ENCODE measurements at regions not wholly inside any gene's neighbourhood (a gene's known extent, or its start where the extent isn't known, plus 50 kb on each side); places are given as distances from the start of the nearest gene placed in this dataset.

DNA sequence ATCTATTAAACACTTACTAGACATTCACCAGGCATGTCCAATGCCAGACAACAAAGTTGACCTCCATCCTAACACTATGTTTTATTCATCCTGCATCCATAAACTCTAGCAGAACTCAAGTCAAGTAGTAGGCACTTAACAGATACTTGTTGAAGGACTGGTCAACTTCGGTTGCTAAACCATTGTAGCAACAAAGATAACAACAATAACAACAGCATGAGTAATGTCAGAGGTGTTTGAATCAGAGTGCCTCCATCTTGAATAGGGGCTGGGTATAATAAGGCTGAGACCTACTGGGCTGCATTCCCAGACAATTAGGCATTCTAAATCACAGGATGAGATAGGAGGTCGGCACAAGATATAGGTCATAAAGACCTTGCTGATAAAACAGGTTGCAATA, 180.5 kb upstream of the ZNF462 start:
- DNase-seq: no peak

DNA sequence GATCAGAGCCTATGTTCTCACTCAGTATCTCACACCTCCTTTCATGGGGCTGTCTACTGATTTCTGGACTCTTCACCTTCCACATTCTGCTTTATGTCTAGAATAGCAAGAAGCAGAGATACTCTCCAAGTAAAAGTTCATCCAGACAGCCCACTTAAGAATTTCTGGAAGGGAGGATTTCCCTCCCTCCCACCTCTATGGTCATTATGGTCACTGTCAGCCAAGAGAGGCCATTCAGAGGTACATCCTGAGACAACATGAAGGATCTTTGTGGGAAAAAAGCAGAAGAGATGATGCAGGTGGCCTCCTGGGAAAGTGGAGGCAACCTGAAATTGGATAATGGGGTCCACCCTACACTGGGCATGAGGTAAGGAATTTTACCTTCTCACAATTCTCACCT, 179.5 kb upstream of the ZNF462 start:
- DNase-seq: no peak

DNA sequence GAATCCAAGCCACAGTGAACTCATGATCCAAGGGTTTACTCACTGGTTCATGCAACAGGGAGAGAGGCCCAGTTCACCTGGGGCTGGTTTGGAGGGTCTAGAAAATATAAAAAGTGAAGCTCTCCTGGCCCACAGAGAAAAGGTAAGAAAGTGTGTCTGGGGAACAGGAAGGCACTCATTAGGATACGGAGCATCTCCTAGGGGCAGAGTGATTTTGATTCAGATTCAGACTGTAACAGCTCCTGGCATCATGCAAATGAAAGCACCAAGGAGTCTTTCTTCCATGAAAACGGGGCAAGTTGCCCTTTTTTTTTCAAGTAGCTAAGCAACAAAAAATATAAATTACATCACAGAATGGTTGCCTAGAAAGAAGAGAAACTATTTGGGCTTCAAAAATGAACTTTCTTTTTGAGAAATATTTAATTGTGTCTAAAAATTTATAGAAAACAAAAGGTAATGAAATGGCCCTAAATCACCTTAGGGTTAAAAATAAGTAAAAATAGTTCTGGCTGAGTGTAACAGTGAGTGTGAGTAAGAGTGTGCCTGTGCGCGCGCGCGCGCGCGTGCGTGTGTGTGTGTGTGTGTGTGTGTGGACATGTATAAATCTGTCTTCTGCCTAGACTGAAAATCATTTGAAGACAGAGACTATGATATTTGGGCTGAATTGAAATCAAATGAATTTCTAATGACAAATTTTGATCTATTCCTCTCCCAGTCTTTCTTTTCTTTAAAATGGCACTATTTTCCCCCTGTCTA, 177.8 kb upstream of the ZNF462 start:
- no peak for DNase-seq

DNA sequence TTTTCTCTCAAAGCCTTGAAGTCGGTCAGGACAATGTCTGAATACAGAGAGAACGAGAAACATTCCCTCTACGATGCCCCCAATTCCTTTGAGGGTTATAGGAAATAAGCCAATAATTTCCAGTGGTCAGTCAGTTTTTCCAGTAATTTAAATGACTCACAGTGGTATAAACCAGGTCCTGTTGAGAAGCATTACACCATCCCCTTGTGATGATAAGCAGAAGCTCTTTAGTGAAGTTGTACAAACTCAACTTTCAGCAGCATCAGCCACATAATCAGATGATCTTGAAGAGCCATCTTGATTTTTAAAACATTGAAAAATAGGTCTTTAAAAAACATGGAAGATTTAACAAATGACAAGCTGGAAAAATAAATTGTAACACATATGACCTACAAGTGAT, 173.9 kb upstream of the ZNF462 start:
- peak; percentile 64 for DNase-seq

DNA sequence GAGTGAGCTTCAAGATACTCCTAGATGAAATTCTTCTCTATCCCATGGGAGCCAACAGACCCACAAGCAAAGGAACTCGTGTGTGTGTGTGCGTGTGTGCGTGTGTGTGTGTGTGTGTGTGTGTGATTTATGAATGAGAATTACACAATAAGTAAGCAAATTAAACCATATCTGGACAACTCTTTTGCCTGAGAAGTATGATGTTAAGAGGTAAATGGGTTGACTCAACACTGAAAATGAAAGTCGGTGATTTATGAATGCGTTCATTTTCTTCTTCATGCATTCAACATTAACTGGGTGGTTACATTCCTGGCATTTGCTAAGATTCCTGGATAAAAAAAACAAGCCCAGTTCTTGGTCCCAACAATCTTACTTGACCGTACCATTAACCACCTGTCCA, 171.3 kb upstream of the ZNF462 start:
- peak; percentile 56 for DNase-seq

DNA sequence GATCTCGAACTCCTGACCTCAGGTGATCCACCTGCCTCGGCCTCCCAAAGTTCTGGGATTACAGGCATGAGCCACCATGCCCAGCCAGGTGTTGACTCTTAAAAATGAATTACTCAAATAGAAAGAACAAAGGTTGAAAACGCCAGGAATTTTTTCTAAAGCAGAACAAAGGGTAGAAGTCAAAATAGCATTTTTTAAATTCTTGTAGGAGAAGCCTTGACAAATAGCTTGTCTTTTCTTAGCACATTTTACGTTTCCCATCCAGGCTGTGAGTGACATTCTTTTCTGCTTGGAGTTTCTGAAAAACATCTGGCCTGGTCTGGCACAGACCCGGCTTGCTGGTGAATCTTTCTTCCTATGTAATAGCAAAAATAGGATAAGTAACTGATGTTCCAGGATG, 169.4 kb upstream of the ZNF462 start:
- DNase-seq: peak; percentile 70

DNA sequence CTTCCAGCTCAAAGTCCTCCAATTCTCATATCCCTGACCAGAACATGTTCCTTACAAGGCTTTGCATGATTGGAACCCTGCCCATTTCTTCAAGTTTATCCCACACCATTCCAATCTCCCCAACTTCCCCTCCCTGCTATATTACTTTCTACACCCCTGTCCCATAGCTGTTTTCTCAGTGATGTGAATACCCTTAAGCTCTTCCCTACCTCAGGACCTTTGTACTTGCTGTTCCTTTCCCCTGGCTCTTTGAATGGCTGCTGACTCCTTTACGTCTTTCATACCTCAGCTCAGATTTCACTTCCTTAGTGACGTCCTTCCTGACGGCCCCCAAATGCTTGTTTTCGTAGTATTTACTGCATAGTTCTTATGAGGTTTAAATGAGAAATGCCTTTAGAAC, 166.2 kb upstream of the ZNF462 start:
- DNase-seq: no peak

DNA sequence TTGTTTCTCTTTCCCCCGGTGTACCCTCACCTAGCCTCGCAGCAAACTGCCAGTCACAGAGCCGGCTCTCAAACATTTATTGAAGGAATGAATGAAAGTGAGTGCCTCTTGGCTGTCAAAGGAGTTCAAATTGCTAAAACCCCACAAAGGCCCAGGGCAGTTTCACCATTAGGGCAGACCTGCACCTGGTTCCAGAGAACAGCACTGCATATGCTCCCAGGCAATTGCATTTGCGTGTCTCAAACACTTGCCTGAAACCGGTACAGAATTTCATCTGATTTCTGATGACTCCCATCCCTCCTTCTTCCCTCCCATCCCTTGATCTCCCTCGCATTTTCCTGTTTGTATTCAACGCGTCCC, 165.6 kb upstream of the ZNF462 start:
- no peak for DNase-seq

DNA sequence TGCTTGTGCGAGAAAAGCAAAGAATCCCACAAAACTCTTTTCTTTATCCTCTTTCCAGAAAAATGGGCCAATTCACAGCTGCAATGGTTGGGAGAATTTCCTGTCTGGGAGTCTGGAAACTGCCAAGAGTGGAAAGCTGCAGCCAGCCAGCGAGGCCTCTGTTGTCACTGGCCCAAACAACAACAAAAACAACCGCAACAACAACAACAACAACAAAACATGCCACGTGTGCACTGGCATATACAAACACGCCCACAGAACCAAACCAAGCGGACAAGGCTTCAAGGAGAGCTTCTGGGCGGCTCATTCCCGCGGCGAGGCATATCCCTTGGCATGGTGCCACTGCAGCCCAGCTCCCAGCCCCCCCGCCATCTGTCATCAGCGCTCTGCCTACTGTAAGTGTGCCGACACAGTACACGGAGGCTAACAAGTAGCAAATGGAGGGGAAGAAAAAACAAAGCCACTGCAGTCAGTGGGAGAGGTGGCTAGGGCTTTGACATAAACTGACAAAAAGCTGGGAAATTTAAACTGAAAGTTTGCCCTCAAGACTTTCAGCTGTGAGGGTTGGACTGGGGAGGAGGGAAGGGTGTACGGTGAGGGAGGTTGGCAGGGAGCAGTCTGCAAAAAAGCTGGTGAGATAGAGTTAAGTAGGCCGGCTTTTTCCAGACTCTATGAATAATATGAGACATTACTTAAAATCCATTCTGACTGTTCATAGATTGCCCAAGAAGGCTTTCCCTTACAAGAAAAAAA, 165.0 kb upstream of the ZNF462 start:
- DNase-seq: peak; percentile 85

DNA sequence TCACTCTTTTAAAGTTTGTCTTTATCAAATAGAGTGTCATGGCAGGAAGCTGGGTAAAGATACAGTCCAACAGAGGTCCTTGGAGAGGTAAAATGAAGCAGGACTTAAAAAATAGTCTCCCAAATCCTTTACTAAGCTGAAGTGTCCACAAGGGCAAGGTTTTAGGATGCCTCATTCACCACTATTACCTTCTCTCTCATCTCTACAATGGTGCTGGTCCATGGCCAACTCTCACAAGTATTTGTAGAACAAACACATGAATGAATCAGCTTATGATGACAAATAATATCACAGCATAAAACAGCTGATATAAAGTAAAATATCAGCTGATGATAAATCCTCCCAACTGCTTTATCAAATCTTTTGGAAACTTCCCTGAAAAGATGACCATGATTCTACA, 162.3 kb upstream of the ZNF462 start:
- peak; percentile 71 for DNase-seq

DNA sequence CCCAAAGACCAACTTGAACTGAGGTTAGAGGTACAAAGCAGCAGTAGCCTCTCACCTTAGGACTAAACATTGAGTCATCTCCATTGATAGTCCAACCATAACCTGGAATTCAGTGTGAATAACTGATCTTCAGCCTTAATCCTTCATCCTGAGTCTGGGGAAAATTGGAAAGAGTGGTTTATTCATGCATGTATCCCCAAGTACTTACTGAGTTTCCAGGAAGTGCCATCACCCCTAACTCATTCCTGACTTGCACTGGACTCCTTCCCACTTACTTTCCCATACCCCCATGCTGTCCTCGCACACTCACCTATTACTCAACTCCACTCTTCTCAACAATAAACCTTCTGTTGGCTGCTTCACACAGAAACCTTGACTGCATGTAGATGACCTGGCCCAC, 161.4 kb upstream of the ZNF462 start:
- DNase-seq: no peak

DNA sequence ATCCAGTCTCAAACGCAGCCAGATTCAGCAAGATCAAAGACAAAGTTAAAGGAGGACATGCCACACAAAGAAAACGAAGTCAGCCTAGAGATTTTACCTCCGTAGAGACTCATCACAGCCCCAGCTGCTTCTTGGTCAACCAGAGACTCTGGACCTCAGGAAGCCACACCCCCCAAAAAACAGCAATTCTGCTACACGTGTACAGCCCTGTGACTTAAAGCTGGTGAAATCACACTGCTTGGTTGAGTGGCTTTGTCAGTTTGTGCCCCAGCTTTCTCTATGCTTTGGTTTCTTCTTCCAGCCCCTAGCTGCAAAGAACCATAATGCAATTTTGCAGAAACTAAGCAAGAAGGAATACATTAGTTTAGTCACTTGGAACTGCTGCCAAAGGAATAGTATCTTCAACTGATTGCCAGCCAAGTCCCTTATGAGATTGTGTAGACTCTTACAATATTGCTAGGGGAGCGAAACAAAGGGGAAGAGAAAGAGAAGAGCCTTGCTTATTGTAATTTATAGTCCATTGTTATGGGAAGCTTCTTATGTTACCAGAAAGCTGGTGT, 158.8 kb upstream of the ZNF462 start:
- DNase-seq: peak; percentile 79

DNA sequence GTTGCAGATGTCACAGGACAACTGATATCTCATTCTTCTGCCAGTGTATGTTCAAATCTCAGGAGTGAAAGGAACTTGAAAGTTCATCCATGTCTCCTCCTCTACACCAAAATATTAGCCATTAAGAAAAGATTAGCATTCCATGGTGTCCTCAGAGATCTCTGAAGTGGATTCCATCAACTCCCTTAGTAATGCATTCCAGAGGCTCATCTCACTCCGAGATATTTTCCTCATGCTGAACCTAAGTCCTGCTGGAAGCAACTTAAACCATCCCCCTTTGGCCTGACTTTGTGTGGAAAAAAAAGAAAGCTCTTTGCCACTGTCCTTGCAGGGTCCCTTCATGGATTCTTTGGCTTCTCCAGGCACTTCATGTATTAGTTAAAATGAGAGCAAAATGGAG, 155.7 kb upstream of the ZNF462 start:
- peak; percentile 75 for DNase-seq

DNA sequence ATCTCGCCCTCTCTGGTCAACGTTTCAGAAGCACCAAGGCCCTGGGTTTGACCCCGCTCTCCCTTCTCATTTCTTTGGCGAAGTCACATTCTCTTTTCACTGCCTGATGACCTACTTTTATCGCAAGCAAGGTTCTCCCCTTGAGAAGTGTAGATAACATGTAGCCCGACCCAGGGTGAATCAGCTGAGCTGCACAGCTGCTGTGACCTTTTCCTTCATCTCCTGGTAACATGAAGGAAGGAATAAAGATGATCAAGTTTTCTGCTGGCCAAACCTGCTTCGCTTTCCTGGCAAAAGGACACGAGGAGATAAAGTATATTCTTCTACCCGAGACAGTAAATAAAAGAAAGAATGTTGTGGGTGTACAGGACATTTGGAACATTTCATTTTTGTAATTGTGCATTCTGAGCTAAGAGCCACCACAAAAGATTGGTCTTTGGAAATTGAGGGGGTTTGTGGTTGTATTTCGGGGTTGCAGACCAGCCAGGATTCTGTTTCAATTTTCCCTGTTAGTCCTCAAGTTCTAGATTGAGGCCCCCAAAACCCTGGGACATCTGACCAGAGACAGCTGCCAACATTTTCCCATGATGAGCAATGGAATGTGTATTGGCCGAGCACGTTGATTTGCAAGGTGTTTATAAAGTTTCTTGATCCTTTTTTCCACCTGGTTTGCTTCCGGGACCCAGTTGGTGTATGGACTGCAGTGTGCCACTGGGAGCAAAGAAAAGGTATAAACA, 155.1 kb upstream of the ZNF462 start:
- no peak for DNase-seq

DNA sequence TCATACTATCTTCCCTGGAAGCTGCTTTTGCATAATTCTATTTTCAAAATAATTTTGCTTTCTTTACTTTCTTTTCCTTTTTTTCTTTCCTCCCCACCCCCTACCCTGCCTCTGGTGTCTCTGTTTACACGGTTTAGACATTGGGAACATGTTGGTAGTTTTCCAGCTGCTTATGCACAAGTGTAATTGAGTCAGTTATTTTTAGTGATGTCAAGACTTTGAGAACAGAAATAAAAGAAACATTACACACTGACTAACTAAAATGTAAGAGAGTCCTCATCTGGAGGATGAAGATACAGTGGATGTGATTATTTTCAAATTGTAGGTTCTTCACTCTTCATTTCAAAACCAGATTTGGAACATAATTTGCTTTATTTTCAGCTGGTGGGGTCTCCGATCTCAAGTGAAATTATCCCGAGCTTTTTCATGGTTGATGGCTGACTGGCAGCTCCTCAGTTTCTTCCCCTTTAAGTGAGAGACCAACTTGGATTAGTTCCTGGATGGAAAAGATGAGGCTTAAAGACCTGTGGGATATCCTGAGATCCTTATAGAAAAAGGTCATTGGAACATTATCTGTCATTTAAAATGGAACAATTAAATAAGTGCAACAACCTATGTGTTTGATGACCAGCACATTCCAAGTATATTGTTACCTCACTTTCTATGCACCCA, 154.4 kb upstream of the ZNF462 start:
- no peak for DNase-seq

DNA sequence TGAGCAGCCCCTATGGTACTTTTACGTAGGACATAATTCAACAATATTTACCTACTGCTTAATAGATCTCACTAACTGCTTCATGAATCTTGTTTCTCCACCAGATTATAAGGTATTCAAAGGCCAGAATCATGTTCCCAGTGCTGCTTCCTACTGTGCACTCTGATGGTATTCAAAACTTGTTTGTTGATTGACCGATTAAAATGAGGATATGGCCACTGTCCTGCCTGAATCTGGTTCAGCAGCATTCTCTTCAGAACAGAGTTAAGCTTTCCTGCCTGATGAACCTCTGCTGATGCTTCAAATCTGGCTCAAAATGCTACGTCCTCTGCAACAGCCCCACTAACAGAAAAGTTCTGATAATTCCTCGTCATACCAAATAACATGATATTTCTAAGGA, 150.7 kb upstream of the ZNF462 start:
- DNase-seq: no peak

DNA sequence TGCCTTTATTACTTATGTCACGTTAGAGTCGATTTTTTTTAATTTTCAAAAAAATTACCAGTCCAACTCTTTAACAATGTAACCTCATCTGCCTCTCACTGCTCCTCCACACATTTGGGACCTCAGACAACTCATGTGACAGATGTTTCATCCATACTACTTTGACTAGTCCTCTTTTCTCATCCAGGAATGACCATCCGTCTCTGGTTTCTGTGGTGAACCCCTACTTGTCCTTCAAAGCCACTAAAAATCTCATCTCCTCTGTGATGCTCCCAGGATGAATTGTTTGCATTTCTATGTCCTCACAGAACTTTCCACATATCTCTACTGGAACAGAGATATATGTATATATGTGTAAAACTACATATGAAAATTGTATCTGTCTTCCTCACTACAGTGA, 149.8 kb upstream of the ZNF462 start:
- no peak for DNase-seq

DNA sequence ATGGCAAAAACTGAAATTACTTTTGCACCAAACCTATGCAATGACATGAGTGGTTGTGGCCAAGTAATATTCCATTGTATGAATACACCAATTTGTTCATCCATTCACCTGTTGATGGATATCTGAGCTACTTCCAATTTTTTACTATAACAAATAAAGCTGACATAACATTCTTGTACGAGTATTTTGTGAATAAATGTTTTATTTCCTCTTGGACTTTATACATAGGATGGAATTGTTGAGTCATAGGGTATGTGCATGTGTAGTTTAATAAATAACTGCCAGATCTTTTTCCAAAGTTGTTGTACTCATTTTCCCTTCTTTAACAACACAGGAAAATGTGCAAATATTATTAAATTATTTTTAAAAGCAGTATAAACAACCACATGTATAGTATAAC, 146.1 kb upstream of the ZNF462 start:
- DNase-seq: no peak

DNA sequence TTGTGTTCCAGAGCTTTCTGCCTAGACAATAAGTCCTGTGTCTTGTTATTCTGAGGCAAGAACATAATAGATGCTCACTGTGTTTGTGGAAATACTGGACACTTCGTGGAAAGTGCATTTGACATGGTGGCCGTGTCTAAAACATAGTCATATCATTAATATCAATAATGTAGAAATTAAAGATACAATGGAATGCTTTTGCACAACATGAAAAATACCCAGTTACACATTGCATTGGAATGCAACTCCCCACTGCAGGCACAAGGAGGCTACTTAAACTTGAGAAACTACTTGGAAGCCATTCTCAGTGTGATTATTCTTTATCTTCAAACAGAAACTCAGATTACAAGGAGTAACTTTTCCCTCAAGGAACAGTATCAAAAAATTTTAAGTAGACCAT, 145.3 kb upstream of the ZNF462 start:
- peak; percentile 84 for DNase-seq

DNA sequence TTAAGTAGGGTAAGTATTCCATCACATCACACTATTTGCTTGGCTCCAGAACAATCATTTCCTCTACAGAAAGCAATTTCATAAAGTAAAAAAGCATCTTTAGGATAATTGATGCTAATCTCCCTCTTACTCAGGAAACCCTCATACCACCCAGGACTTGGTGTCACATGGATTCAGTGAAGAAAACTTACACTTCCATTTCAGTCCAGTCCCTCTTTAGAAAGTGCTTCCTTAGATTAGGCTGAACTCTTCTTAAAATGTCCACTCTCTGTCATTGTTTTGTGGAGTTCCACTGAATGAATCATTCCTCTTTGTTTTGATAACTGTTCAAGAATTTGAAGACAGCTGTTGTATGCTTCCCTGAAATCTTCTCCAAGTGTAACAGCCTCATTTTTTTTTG, 144.0 kb upstream of the ZNF462 start:
- DNase-seq: peak; percentile 73

DNA sequence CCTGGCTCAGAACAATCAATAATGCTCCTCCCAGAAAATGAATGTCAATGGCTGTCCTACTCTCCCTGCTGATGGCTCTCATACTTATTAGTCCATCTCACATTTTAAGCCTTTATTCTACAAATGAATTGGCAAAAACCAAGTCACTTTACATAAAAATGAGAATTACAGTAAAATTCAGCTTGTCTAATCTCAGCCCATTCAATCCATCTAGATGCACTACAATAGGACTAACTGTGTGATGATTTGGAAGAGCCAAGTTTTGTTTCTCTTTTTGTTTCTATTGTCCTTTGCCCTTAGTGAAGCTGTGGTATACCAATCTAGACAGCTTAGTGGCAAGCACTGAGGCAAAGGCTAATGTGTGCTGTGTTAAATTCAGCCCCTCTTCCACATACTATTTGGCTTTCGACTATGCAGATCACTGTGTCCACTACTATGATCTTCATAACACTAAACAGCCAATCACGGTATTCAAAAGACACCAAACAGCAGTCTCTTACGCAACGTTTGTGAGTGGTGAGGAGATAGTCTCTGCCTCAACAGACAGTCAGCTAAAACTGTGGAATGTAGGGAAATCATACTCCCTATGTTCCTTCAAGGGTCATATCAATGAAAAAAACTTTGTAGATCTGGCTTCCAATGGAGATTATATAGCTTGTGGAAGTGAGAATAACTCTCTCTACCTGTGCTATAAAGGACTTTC, 140.8 kb upstream of the ZNF462 start:
- no peak for DNase-seq

DNA sequence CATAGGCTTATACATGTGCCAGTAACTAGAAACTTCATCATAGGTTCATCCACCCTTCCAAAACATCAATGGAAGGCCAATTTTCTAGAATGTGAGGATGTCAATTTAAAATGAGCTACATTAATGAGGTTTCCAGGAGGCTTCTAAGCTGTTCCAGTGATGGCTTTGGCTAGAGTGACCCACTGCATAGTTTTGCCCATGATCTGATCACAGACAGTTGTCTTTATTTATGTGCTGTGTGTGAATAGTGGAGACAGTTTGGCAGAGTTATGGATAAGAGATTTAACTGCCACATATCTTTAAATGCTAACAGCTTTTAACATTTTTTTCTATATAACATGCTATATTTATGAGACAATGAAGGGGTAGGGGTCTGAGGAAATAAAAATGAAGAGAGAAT, 139.0 kb upstream of the ZNF462 start:
- DNase-seq: no peak

DNA sequence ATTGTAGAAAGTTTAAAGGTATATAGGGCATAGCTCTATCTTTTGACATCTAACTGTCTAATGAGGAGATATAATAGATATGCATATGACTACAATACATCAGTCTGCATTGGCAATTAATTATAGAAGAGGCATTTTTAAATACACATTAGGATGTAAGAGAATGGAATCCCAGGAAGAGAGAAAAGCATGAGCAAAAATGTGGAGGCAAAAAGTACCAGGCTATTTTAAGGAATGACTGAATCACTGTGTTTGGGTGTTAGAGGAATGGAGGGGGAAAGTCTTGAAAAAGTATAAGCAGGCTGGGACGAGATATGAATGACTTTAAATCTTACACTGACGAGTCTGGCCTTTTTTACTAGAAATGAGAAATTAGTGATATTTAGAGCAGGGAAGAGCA, 138.4 kb upstream of the ZNF462 start:
- no peak for DNase-seq

Data from fibroblast of upper back skin (primary cell).